HEK293 (cell line): ENCODE measurements at regions not wholly inside any gene's neighbourhood (a gene's known extent, or its start where the extent isn't known, plus 50 kb on each side); places are given as distances from the start of the nearest gene placed in this dataset.

ENCODE experiments used
- CTCF ChIA-PET: fragments of 350-600 bp; formaldehyde crosslinking; extraction: SDS; loops from one replicate; lab custom pipeline; 2021; ENCODE audit warnings: antibody characterized with exemption; lab: Yijun Ruan, JAX
- POLR2A ChIA-PET: fragments of 300-600 bp; formaldehyde crosslinking; extraction: SDS; loops from one replicate; lab custom pipeline; 2020; ENCODE audit warnings: antibody characterized with exemption, inconsistent platforms; lab: Yijun Ruan, JAX
- H3K27ac ChIP-seq: fragments of 200-500 bp; sonication (Bioruptor generic); 2 replicates; pipeline ENCODE4 v1.5.1; 2014; ENCODE audit warnings: low read depth, low read length, control low read depth, inconsistent platforms; ENCODE audit errors: extremely low read depth
- H3K36me3 ChIP-seq, 2 experiments: fragments of 200-500 bp in 1 of 2; sonication (Bioruptor generic) in 1 of 2; 1 replicate in 1 of 2; 2 replicates in 1 of 2; pipeline ENCODE4 v1.5.1; 2014 to 2017; ENCODE audit warnings: inconsistent platforms in 2 of 2, low read length in 2 of 2; ENCODE audit not compliant: control insufficient read depth in 2 of 2, insufficient read depth in 1 of 2
- H3K4me1 ChIP-seq: fragments of 200-500 bp; sonication (Bioruptor generic); 2 replicates; pipeline ENCODE4 v1.5.1; 2014; ENCODE audit warnings: mild to moderate bottlenecking, low read length, inconsistent platforms; ENCODE audit not compliant: control insufficient read depth, insufficient read depth
- H3K4me3 ChIP-seq: 2 replicates; pipeline ENCODE4 v1.5.1; 2011; ENCODE audit warnings: low read depth, mild to moderate bottlenecking, control low read depth, low read length, moderate library complexity
- H3K9me3 ChIP-seq: fragments of 200-500 bp; sonication (Bioruptor generic); 2 replicates; pipeline ENCODE4 v1.5.1; 2014; ENCODE audit warnings: low read depth, low read length, inconsistent platforms; ENCODE audit not compliant: control insufficient read depth, insufficient read depth
- BCL6B ChIP-seq: fragments of 450-650 bp; formaldehyde crosslinking; IDR thresholded peaks from 2 replicates; pipeline ENCODE4 v1.5.1; 2017; ENCODE audit warnings: missing biosample characterization, missing genetic modification characterization
- KLF7 ChIP-seq: fragments of 450-650 bp; formaldehyde crosslinking; IDR thresholded peaks from 2 replicates; pipeline ENCODE4 v1.5.1; 2016; ENCODE audit warnings: missing biosample characterization, missing genetic modification characterization, borderline replicate concordance
- ZNF132 ChIP-seq: fragments of 450-650 bp; formaldehyde crosslinking; IDR thresholded peaks from 2 replicates; pipeline ENCODE4 v1.5.1; 2017; ENCODE audit warnings: missing biosample characterization, missing genetic modification characterization, borderline replicate concordance
- ZNF202 ChIP-seq: fragments of 450-650 bp; formaldehyde crosslinking; IDR thresholded peaks from 2 replicates; pipeline ENCODE4 v1.5.1; 2016; ENCODE audit warnings: missing biosample characterization, missing genetic modification characterization, borderline replicate concordance
- ZNF221 ChIP-seq: fragments of 450-650 bp; formaldehyde crosslinking; IDR thresholded peaks from 2 replicates; pipeline ENCODE4 v1.5.1; 2017; ENCODE audit warnings: missing biosample characterization, missing genetic modification characterization, borderline replicate concordance
- ZNF335 ChIP-seq: fragments of 450-650 bp; formaldehyde crosslinking; conservative IDR thresholded peaks from 2 replicates; pipeline ENCODE4 v1.5.1; 2016; ENCODE audit warnings: missing biosample characterization, missing genetic modification characterization
- ZNF398 ChIP-seq: fragments of 450-650 bp; formaldehyde crosslinking; IDR thresholded peaks from 2 replicates; pipeline ENCODE4 v1.5.1; 2017; ENCODE audit warnings: missing biosample characterization, missing genetic modification characterization
- ZNF449 ChIP-seq: fragments of 450-650 bp; formaldehyde crosslinking; IDR thresholded peaks from 2 replicates; pipeline ENCODE4 v1.5.1; 2017; ENCODE audit warnings: missing biosample characterization, mild to moderate bottlenecking, missing genetic modification characterization, moderate library complexity
- ZNF544 ChIP-seq: fragments of 450-650 bp; formaldehyde crosslinking; IDR thresholded peaks from 2 replicates; pipeline ENCODE4 v1.5.0; 2017; ENCODE audit warnings: missing biosample characterization, missing genetic modification characterization
- ZNF560 ChIP-seq: fragments of 450-650 bp; formaldehyde crosslinking; IDR thresholded peaks from 2 replicates; pipeline ENCODE4 v1.5.1; 2017; ENCODE audit warnings: missing biosample characterization, missing genetic modification characterization, borderline replicate concordance
- ZNF707 ChIP-seq: fragments of 450-650 bp; formaldehyde crosslinking; IDR thresholded peaks from 2 replicates; pipeline ENCODE4 v1.5.1; 2016; ENCODE audit warnings: missing biosample characterization, missing genetic modification characterization
- ZNF776 ChIP-seq: fragments of 450-650 bp; formaldehyde crosslinking; IDR thresholded peaks from 2 replicates; pipeline ENCODE4 v1.5.0; 2017; ENCODE audit warnings: missing biosample characterization, missing genetic modification characterization, borderline replicate concordance
- TF ChIP-seq, protein P1 (sequence below): fragments of 450-650 bp; formaldehyde crosslinking; IDR thresholded peaks from 2 replicates; pipeline ENCODE4 v1.5.1; 2016; ENCODE audit warnings: missing biosample characterization, missing genetic modification characterization, borderline replicate concordance
- TF ChIP-seq, protein P2 (sequence below): fragments of 450-650 bp; IDR thresholded peaks from 2 replicates; pipeline ENCODE4 v1.5.1; 2018; ENCODE audit warnings: missing biosample characterization, mild to moderate bottlenecking, missing genetic modification characterization
- TF ChIP-seq, protein P3 (sequence below): fragments of 450-650 bp; formaldehyde crosslinking; IDR thresholded peaks from 2 replicates; pipeline ENCODE4 v1.5.1; 2016; ENCODE audit warnings: missing biosample characterization, missing genetic modification characterization

GRCh38 chr10:3274414-3274813 lies 101.8 kb upstream of the PITRM1 start:
- ChIA-PET CTCF (no interaction called here), POLR2A (no interaction called here)
- no peaks in the 10 kb centered on the region for H3K36me3 ChIP-seq
- TF ChIP-seq ZNF544 (tag by site-specific recombination), result no peak
- no peak for TF ChIP-seq KLF7 (tag by site-specific recombination)
- TF ChIP-seq ZNF202 (tag by site-specific recombination), result no peak
- no peak for TF ChIP-seq ZNF776
- TF ChIP-seq ZNF221, result no peak
- TF ChIP-seq ZNF707 (tag by site-specific recombination), result no peak
- TF ChIP-seq, protein P1, sequence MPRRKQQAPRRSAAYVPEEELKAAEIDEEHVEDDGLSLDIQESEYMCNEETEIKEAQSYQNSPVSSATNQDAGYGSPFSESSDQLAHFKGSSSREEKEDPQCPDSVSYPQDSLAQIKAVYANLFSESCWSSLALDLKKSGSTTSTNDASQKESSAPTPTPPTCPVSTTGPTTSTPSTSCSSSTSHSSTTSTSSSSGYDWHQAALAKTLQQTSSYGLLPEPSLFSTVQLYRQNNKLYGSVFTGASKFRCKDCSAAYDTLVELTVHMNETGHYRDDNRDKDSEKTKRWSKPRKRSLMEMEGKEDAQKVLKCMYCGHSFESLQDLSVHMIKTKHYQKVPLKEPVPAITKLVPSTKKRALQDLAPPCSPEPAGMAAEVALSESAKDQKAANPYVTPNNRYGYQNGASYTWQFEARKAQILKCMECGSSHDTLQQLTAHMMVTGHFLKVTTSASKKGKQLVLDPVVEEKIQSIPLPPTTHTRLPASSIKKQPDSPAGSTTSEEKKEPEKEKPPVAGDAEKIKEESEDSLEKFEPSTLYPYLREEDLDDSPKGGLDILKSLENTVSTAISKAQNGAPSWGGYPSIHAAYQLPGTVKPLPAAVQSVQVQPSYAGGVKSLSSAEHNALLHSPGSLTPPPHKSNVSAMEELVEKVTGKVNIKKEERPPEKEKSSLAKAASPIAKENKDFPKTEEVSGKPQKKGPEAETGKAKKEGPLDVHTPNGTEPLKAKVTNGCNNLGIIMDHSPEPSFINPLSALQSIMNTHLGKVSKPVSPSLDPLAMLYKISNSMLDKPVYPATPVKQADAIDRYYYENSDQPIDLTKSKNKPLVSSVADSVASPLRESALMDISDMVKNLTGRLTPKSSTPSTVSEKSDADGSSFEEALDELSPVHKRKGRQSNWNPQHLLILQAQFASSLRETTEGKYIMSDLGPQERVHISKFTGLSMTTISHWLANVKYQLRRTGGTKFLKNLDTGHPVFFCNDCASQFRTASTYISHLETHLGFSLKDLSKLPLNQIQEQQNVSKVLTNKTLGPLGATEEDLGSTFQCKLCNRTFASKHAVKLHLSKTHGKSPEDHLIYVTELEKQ (tag by site-specific recombination), result no peak
- TF ChIP-seq, protein P2, sequence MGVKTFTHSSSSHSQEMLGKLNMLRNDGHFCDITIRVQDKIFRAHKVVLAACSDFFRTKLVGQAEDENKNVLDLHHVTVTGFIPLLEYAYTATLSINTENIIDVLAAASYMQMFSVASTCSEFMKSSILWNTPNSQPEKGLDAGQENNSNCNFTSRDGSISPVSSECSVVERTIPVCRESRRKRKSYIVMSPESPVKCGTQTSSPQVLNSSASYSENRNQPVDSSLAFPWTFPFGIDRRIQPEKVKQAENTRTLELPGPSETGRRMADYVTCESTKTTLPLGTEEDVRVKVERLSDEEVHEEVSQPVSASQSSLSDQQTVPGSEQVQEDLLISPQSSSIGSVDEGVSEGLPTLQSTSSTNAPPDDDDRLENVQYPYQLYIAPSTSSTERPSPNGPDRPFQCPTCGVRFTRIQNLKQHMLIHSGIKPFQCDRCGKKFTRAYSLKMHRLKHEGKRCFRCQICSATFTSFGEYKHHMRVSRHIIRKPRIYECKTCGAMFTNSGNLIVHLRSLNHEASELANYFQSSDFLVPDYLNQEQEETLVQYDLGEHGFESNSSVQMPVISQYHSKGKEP (tag by site-specific recombination), result no peak
- TF ChIP-seq ZNF398 (tag by site-specific recombination), result no peak
- TF ChIP-seq ZNF335 (tag by site-specific recombination), result no peak
- TF ChIP-seq ZNF132 (tag by site-specific recombination), result no peak
- TF ChIP-seq ZNF560 (tag by site-specific recombination), result no peak
- TF ChIP-seq, protein P3, sequence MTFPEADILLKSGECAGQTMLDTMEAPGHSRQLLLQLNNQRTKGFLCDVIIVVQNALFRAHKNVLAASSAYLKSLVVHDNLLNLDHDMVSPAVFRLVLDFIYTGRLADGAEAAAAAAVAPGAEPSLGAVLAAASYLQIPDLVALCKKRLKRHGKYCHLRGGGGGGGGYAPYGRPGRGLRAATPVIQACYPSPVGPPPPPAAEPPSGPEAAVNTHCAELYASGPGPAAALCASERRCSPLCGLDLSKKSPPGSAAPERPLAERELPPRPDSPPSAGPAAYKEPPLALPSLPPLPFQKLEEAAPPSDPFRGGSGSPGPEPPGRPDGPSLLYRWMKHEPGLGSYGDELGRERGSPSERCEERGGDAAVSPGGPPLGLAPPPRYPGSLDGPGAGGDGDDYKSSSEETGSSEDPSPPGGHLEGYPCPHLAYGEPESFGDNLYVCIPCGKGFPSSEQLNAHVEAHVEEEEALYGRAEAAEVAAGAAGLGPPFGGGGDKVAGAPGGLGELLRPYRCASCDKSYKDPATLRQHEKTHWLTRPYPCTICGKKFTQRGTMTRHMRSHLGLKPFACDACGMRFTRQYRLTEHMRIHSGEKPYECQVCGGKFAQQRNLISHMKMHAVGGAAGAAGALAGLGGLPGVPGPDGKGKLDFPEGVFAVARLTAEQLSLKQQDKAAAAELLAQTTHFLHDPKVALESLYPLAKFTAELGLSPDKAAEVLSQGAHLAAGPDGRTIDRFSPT (tag by site-specific recombination), result no peak
- TF ChIP-seq BCL6B (tag by site-specific recombination), result no peak
- no peak for TF ChIP-seq ZNF449
- H3K9me3 ChIP-seq, result no peaks in the 10 kb centered on the region
- no peaks in the 10 kb centered on the region for H3K4me1 ChIP-seq
- no peak overlapping the region for H3K4me3 ChIP-seq
- H3K27ac ChIP-seq, result no peak overlapping the region
